ENCODE measurements at regions not wholly inside any gene's neighbourhood (a gene's known extent, or its start where the extent isn't known, plus 50 kb on each side); places are given as distances from the start of the nearest gene placed in this dataset.

GRCh38 chr4:22045051-22045630 is 96.6 kb upstream of the KCNIP4 start:
- TF ChIP-seq CTCF (IDR thresholded peaks at IDR 0.05; ENCODE audit: borderline replicate concordance, extremely low read depth, low read length, poor library complexity, severe bottlenecking) (no peak), EZH2 (IDR thresholded peaks at IDR 0.05; ENCODE audit: borderline replicate concordance, low read depth, low read length, severe bottlenecking) (no peak)
